ENCODE measurements at regions not wholly inside any gene's neighbourhood (a gene's known extent, or its start where the extent isn't known, plus 50 kb on each side); places are given as distances from the start of the nearest gene placed in this dataset.

DNA sequence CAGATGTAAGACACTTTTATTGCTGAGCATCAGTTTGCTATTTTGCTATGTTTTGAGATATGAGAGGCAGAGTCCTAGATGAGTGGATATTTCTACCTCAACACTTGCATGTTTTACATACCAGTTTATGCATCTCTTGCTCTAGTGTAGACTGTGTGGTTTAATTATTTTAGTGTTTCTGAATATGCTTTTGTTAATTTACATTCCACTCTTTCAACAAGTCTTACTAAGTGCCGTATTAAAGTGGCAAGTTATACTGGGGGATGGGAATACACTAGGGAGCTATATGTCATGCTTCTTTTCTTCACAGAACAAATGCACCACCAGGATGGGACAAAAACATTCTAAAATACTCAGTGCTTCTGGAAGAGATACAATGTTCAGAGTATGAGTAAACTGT lies 507.7 kb upstream of the PRMT6 start:
- TF ChIP-seq CTCF (IDR thresholded peaks at IDR 0.05) (no peak), POLR2A (IDR thresholded peaks at IDR 0.05) (no peak)
